Activated naive CD8-positive, alpha-beta T cell treated with anti-CD3 and anti-CD28 coated beads, Interleukin-2, amount 10 ng/mL, durations not matched to agents 7 days and 5 days (primary cell): ENCODE measurements at regions not wholly inside any gene's neighbourhood (a gene's known extent, or its start where the extent isn't known, plus 50 kb on each side); places are given as distances from the start of the nearest gene placed in this dataset.
"Not testable (repeated sequence)": the region's sequence is repeated elsewhere in the genome, so short reads cannot be mapped to it uniquely, and the experiment has no call there.

ENCODE experiments used
- ATAC-seq: fragments of 150-1000 bp; cut with Tn5 transposase; one replicate; pipeline ENCODE4 v1.10.0; 2021; ENCODE audit warnings: low read depth, moderate library complexity
- POLR2A ChIA-PET: fragments of 350-600 bp; sonication (Branson Sonifier 250); formaldehyde crosslinking; loops from one replicate; lab custom pipeline; 2021; ENCODE audit warnings: antibody characterized with exemption; lab: Charles Lee
- DNase-seq: peaks from one replicate; pipeline ENCODE4 v3.0.0; 2021
- H3K27ac Mint-ChIP-seq: one replicate; pipeline ENCODE4 v1.8.0; 2022; ENCODE audit warnings: mild to moderate bottlenecking, mixed read lengths
- H3K27me3 Mint-ChIP-seq: one replicate; pipeline ENCODE4 v1.8.0; 2022; ENCODE audit warnings: mild to moderate bottlenecking, moderate library complexity, mixed read lengths
- H3K36me3 Mint-ChIP-seq: one replicate; pipeline ENCODE4 v1.8.0; 2021; ENCODE audit warnings: mild to moderate bottlenecking, mixed read lengths
- H3K4me1 Mint-ChIP-seq: one replicate; pipeline ENCODE4 v1.8.0; 2021; ENCODE audit warnings: mixed read lengths
- H3K4me3 Mint-ChIP-seq: one replicate; pipeline ENCODE4 v1.8.0; 2022; ENCODE audit warnings: mild to moderate bottlenecking, moderate library complexity, mixed read lengths
- H3K9me3 Mint-ChIP-seq: one replicate; pipeline ENCODE4 v1.8.0; 2021; ENCODE audit warnings: mixed read lengths

DNA sequence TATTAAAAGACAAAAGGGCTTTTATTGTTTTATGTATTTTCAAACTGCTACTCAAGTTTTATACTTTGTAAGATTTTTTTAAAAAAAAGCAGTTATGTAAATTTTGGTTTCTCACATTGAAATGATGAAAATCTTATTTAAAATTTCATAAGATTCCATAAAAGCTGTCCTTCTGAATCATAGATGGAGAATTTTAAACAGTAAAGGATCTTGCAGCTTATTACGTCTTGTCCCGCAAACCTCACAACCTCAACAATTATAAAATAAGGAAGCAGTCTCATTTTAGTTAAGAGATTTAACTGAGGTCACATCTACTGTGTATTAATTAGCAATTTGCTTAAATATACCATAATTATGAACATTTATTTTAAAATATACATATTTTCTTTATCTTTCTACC, 581.0 kb upstream of the SPRY2 start:
- Mint-ChIP-seq H3K4me3 (no peak overlapping the region), H3K9me3 (no peaks in the 10 kb centered on the region), H3K4me1 (no peaks in the 10 kb centered on the region), H3K27ac (no peak overlapping the region), H3K36me3 (no peaks in the 10 kb centered on the region), H3K27me3 (no peaks in the 10 kb centered on the region)
- DNase-seq (no peak), ATAC-seq (no peak)
- POLR2A ChIA-PET: no interaction called here

DNA sequence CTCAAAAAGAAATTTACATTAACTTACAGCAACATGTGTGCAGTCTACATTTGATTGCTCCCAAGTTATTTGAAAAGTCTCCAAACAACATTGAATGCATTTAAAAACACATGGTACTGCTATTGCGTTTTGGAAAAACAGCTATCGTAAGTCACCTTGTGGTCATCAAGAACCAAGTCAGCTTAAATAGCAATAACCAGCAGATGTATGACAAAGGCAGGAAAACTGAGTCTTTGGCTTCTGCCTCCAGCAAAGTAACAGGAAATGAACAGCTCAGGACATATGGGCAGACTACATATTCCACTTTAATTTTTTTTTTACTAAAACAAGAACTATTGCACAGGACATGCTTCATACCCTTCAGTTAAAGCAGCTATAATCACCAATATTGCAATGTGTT, 580.6 kb upstream of the SPRY2 start:
- H3K36me3 Mint-ChIP-seq: no peaks in the 10 kb centered on the region
- POLR2A ChIA-PET: no interaction called here
- H3K9me3 Mint-ChIP-seq: no peaks in the 10 kb centered on the region
- H3K27me3 Mint-ChIP-seq: no peaks in the 10 kb centered on the region
- H3K4me1 Mint-ChIP-seq: no peaks in the 10 kb centered on the region
- H3K4me3 Mint-ChIP-seq: no peak overlapping the region
- DNase-seq (no peak), ATAC-seq (no peak)
- no peak overlapping the region for H3K27ac Mint-ChIP-seq

DNA sequence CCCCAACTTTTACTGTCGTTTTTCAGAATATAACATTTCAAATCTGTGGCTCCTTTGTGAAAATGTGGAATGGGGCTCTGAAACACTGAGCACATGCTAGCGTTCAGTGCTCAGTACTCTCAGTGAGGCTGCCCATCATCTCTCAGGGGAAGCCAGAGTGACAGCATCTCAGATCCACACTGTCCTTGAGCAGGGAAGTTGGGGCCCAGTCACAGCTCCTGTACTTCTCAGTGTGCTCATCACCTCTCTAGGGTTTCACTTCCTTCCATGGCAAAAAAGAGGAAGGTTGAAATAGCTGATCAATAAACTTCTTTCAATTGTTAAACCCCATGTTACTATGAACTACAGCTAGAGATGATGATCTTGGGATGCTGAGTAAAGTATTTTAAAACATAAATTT, 565.9 kb upstream of the SPRY2 start:
- Mint-ChIP-seq H3K36me3 (no peaks in the 10 kb centered on the region), H3K4me3 (no peak overlapping the region), H3K27ac (no peak overlapping the region), H3K9me3 (peaks cover 4% of the 10 kb centered on the region), H3K27me3 (no peaks in the 10 kb centered on the region), H3K4me1 (no peaks in the 10 kb centered on the region)
- ATAC-seq (no peak), DNase-seq (no peak)
- POLR2A ChIA-PET: no interaction called here

DNA sequence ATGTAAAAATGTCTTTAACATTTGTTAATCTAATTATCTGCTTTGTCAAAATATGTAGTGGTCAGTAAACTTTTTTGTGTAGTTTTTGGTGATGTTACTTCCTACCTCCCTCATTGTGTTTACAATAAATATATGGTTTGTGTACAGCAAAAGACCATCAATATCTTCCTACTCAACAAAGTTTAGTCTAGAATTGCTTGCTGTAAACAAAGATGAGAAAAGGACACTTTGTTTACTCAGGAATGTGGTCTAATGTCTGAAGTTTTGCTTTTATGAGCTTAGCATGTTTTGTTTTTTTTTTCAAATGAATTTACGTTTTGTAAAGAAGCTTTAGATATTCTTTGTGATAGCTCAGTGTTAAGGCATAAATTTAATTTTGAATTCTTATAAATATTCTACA, 563.5 kb upstream of the SPRY2 start:
- no peak for DNase-seq
- Mint-ChIP-seq H3K27me3 (no peaks in the 10 kb centered on the region), H3K27ac (no peak overlapping the region), H3K4me1 (no peaks in the 10 kb centered on the region), H3K4me3 (no peak overlapping the region), H3K36me3 (no peaks in the 10 kb centered on the region), H3K9me3 (no peaks in the 10 kb centered on the region)
- POLR2A ChIA-PET: no interaction called here
- no peak for ATAC-seq

DNA sequence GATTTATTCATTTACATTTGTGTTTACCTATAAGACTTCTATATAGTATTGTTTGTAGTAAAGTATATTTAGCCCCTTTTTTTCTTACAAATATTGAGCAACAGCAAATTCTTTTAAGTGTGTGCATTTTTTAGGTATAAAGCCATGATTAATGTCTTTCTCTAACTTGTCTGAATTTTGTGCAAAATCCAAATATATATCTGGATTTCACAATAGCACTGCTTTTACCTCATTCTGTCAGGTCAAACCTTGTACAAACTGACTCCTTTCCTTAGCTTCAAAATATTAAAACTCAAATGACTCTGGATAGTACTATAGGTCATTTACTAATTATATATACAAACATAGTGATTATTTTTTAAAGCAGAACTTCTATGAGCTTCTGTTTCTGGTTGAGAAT, 563.0 kb upstream of the SPRY2 start:
- Mint-ChIP-seq H3K4me3 (no peak overlapping the region), H3K4me1 (no peaks in the 10 kb centered on the region), H3K27me3 (no peaks in the 10 kb centered on the region), H3K9me3 (no peaks in the 10 kb centered on the region), H3K36me3 (no peaks in the 10 kb centered on the region), H3K27ac (no peak overlapping the region)
- POLR2A ChIA-PET: no interaction called here
- ATAC-seq (no peak), DNase-seq (no peak)

DNA sequence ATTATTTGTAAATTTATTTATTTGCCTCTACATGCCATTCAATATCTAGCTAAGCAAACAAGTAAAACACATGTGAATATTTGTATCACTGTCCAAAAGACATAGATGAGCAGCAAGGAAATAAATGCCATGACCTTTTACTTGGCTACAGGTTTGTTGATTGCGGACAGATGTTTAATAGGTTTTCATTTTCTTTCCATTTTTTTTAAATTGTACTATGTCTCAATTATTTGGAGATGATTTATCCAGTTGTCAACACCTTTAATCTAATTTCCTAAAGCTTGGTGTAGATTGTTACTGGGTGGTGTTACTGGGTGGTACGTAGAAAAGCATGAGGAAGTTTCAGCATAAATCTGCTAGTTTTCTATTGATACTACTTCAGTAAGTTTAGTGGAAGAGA, 560.6 kb upstream of the SPRY2 start:
- DNase-seq (no peak), ATAC-seq (no peak)
- Mint-ChIP-seq H3K9me3 (no peaks in the 10 kb centered on the region), H3K36me3 (no peaks in the 10 kb centered on the region), H3K27ac (no peak overlapping the region), H3K4me1 (no peaks in the 10 kb centered on the region), H3K27me3 (no peaks in the 10 kb centered on the region), H3K4me3 (no peak overlapping the region)
- POLR2A ChIA-PET: no interaction called here

DNA sequence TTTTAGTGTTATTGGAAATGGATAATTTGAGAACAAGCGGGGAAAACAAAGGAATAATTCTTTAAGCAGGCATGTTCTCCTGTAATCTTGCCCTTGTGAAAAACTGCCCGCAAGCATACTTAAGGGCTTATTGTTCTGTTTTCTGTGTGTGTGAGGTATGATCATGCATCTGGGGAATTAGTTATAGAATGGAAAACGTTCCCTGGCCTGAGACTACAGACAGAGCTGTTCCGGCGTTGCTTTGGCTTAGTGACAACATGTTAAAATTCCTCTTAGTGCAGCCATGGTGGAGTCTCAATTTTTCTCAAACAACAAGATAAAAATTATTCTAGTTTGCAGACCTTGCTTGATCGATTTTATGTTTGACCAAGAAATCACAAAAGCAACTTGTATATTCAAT, 560.2 kb upstream of the SPRY2 start:
- Mint-ChIP-seq H3K27me3 (no peaks in the 10 kb centered on the region), H3K27ac (no peak overlapping the region), H3K4me3 (no peak overlapping the region), H3K4me1 (no peaks in the 10 kb centered on the region), H3K36me3 (no peaks in the 10 kb centered on the region), H3K9me3 (no peaks in the 10 kb centered on the region)
- POLR2A ChIA-PET: no interaction called here
- ATAC-seq: no peak
- no peak for DNase-seq

DNA sequence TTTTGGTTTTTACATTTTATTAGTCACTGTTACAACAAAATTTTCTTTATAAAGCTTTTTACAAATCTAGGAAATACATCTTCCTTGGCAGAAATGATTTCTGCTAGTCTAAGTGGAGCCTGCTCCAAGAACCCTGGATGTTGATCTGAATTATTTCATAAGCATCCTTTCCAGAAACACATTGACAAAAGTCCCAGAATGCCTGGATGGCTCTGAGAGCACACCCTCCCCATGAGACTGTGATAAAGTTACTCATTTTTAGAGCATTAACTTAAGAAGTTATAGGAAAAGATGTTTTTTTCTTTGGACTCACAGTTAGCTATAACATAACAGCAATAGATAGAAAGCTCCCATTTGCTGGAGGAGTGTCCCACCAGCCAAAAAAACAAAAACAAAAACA, 559.6 kb upstream of the SPRY2 start:
- no peaks in the 10 kb centered on the region for H3K27me3 Mint-ChIP-seq
- H3K27ac Mint-ChIP-seq: no peak overlapping the region
- H3K9me3 Mint-ChIP-seq: no peaks in the 10 kb centered on the region
- no peaks in the 10 kb centered on the region for H3K36me3 Mint-ChIP-seq
- DNase-seq (no peak), ATAC-seq (no peak)
- no peaks in the 10 kb centered on the region for H3K4me1 Mint-ChIP-seq
- H3K4me3 Mint-ChIP-seq: no peak overlapping the region
- POLR2A ChIA-PET: no interaction called here

DNA sequence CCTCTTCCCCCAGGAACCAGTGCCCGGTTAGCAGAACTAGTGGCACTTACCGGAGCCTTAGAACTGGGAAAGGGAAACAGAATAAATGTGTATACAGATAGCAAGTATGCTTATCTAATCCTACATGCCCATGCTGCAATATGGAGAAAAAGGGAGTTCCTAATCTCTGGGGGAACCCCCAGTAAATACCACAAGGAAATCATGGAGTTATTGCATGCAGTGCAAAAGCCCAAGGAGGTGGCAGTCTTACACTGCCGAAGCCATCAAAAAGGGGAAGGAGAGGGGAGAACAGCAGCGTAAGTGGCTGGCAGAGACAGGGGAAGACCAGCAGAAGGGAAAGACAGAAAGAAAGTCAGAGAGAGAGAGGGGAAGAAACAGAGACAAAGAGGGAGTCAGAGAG, 556.7 kb upstream of the SPRY2 start:
- H3K27ac Mint-ChIP-seq, ATAC-seq, DNase-seq, POLR2A ChIA-PET, H3K4me1 Mint-ChIP-seq, H3K27me3 Mint-ChIP-seq, H3K36me3 Mint-ChIP-seq, H3K4me3 Mint-ChIP-seq, H3K9me3 Mint-ChIP-seq: not testable (repeated sequence)

DNA sequence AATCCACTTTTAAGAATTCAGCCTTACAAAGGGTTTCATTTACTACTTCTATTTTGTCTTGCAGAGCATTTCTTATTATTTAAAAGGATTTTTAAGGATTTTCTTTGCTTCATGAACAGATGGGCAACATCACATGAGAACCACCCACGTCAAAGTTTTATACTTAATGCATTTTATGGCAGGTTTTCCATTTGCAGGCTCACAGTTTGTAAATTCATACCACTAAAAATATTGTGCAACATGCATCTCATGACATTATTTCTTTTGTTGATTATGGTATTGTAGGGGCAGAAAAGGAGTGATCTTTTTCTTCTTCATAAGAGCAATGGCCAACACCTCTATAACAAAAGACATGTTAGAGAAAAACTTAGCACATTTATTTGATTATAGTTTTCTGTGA, 554.0 kb upstream of the SPRY2 start:
- Mint-ChIP-seq H3K4me1 (no peaks in the 10 kb centered on the region), H3K27ac (no peak overlapping the region), H3K36me3 (no peaks in the 10 kb centered on the region), H3K4me3 (no peak overlapping the region), H3K27me3 (no peaks in the 10 kb centered on the region), H3K9me3 (no peaks in the 10 kb centered on the region)
- DNase-seq: no peak
- no peak for ATAC-seq
- POLR2A ChIA-PET: no interaction called here

DNA sequence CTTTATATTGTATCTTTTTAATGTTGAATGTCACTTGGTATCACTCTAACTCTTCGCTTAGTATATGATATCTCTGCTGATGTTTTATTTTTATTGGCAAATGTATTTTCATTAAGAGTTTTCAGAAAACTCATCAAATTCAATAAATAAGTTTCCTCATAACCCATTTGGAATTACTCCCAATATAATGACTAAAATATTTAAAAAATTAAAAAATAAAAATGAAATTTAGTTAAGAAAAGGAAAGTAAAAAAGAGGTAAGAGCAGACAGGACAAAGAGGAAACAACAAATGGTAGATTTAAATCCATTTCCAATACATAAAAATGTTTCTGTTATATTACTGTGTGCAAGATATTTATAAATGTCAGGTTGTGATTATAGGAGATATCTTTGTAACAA, 548.9 kb upstream of the SPRY2 start:
- H3K4me3 Mint-ChIP-seq: no peak overlapping the region
- no peaks in the 10 kb centered on the region for H3K36me3 Mint-ChIP-seq
- DNase-seq: no peak
- no peak overlapping the region for H3K27ac Mint-ChIP-seq
- H3K4me1 Mint-ChIP-seq: no peaks in the 10 kb centered on the region
- peaks cover 1% of the 10 kb centered on the region for H3K9me3 Mint-ChIP-seq
- H3K27me3 Mint-ChIP-seq: no peaks in the 10 kb centered on the region
- no peak for ATAC-seq
- POLR2A ChIA-PET: no interaction called here

DNA sequence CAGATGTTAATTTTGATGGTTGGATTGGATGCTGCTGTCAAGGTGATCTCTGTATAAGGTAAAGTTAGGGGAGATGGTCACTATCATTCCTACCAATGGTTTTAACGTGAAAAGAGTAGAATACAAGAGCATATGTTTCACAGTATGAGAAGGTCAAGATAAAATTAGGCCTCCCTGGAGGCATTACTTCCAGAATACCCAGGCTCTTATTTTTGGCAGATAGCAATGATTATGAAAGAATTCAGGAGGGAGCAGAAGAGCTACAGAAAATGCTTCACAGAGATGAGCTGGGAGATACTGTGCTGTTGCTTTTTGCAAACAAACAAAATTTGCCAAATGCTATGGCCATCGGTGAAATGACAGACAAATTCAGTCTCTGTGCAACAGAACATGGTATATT, 547.5 kb upstream of the SPRY2 start:
- Mint-ChIP-seq H3K27ac (no peak overlapping the region), H3K9me3 (peaks cover 1% of the 10 kb centered on the region), H3K4me3 (no peak overlapping the region), H3K27me3 (no peaks in the 10 kb centered on the region), H3K4me1 (no peaks in the 10 kb centered on the region), H3K36me3 (no peaks in the 10 kb centered on the region)
- POLR2A ChIA-PET: no interaction called here
- no peak for ATAC-seq
- no peak for DNase-seq

DNA sequence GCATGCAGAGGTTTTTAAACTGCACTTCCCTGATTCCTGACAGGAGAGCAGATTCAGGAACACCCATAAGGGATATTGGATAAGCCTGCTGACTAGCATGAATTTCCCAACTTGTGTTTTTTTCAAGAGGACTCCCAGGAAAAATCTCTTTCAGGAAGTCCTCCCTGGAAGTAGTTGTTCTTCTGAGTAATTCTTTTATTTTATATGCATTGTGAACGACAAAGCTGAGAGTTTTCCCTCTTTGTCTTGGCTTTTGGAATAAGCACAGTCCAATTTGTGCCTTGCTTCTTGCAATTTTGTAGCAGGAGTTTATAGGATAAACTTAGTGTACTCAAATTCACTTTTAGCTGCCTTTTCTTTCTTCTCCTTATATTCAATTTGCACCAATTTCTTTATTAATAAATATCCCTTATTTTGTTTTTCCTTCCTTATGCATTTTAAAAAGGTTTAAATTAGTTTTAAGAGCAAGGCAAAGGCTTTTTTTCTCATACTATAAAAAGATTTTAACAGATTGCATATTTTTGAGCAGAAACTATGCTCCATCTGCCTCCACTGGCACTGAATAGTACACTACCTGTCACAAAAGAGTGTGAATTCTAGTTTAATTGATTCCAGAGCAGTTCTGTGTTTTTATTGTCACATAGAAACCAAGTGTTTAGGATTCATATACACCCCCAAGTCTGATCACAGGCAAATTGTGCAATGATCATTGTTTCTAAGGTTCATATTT, 543.3 kb upstream of the SPRY2 start:
- Mint-ChIP-seq H3K9me3 (peaks cover 1% of the 10 kb centered on the region), H3K4me1 (no peaks in the 10 kb centered on the region), H3K27ac (no peak overlapping the region), H3K27me3 (no peaks in the 10 kb centered on the region), H3K4me3 (no peak overlapping the region), H3K36me3 (no peaks in the 10 kb centered on the region)
- POLR2A ChIA-PET: no interaction called here
- no peak for DNase-seq
- ATAC-seq: no peak

DNA sequence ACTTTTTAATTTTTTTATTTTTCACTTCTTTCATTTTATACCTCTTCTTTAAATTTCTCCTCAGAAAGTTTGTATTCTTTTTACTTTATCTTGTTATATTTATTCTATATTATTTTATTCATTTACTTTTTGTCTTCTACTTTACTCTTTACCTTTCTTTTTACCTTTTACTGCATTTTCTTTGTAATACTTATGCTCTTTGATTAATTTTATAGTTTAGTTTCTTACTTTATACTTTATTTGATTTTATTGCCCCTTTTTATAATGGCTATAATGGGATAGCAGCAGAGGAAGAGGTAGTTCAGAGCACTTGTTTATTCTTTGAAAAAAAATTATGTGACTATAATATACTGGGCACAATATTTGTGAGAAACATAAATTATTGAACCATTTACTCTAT, 542.6 kb upstream of the SPRY2 start:
- Mint-ChIP-seq H3K4me1 (no peaks in the 10 kb centered on the region), H3K27ac (no peak overlapping the region), H3K4me3 (no peak overlapping the region), H3K9me3 (peaks cover 1% of the 10 kb centered on the region), H3K36me3 (no peaks in the 10 kb centered on the region), H3K27me3 (no peaks in the 10 kb centered on the region)
- ATAC-seq: no peak
- no peak for DNase-seq
- POLR2A ChIA-PET: no interaction called here

DNA sequence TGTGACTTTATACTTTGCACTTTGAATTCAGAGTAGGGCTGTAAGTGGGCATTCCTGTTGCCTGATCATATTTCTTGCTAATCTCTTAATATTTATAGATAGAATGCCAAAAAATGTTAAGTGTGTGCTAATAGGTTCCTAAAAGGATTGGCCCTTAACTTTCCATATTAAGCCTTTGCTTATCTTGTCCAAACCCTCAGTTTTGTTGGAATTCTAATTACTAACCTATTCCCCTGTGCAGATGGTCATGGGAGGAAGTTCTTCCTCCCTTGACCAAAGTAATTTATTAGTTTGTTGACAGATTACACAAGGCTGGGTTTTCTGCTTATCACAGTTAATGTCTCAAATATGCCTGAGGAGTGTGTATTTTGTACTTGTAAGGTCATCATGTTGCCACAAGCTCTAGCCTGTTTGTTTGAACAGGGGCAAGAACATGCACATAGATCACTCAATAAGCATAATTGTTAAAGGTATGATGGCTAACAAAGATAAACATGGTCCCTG, 541.1 kb upstream of the SPRY2 start:
- H3K4me3 Mint-ChIP-seq: no peak overlapping the region
- H3K36me3 Mint-ChIP-seq: no peaks in the 10 kb centered on the region
- no peaks in the 10 kb centered on the region for H3K9me3 Mint-ChIP-seq
- POLR2A ChIA-PET: no interaction called here
- ATAC-seq (no peak), DNase-seq (no peak)
- no peak overlapping the region for H3K27ac Mint-ChIP-seq
- no peaks in the 10 kb centered on the region for H3K27me3 Mint-ChIP-seq
- H3K4me1 Mint-ChIP-seq: no peaks in the 10 kb centered on the region
